ENCODE measurements at regions not wholly inside any gene's neighbourhood (a gene's known extent, or its start where the extent isn't known, plus 50 kb on each side); places are given as distances from the start of the nearest gene placed in this dataset.

DNA sequence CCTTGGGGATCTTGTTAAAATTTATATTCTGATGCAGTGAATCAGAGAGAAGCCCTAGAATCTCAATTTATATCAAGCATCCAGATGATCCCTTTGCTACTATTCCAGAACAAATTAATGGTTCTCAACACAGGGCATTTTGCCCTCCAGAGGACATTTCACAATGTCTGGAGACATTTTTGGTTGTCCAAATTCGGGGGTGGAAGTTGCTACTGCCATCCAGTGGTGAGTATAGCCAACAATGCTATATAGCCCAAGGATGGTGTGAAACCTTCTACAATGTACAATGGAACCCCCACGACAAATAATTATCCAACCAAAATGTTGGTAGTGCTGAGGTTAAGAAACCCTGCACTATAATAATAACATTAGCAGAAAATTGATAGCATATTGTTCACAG lies 2440.0 kb downstream of the PCDH7 start:
- no peak overlapping the region for H3K4me3 ChIP-seq (ENCODE audit: low read depth, low read length)
- H3K36me3 ChIP-seq (ENCODE audit: control insufficient read depth, insufficient read depth, low read length), result no peaks in the 10 kb centered on the region
- TF ChIP-seq, protein P1, sequence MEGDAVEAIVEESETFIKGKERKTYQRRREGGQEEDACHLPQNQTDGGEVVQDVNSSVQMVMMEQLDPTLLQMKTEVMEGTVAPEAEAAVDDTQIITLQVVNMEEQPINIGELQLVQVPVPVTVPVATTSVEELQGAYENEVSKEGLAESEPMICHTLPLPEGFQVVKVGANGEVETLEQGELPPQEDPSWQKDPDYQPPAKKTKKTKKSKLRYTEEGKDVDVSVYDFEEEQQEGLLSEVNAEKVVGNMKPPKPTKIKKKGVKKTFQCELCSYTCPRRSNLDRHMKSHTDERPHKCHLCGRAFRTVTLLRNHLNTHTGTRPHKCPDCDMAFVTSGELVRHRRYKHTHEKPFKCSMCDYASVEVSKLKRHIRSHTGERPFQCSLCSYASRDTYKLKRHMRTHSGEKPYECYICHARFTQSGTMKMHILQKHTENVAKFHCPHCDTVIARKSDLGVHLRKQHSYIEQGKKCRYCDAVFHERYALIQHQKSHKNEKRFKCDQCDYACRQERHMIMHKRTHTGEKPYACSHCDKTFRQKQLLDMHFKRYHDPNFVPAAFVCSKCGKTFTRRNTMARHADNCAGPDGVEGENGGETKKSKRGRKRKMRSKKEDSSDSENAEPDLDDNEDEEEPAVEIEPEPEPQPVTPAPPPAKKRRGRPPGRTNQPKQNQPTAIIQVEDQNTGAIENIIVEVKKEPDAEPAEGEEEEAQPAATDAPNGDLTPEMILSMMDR (IDR thresholded peaks at IDR 0.05; ENCODE audit: insufficient read depth, low read length, poor library complexity, severe bottlenecking), result peak; percentile 39
- DNase-seq (ENCODE audit: low read depth), result no peak
- H3K27me3 ChIP-seq (ENCODE audit: control insufficient read depth, insufficient read depth, low read length), result no peaks in the 10 kb centered on the region

DNA sequence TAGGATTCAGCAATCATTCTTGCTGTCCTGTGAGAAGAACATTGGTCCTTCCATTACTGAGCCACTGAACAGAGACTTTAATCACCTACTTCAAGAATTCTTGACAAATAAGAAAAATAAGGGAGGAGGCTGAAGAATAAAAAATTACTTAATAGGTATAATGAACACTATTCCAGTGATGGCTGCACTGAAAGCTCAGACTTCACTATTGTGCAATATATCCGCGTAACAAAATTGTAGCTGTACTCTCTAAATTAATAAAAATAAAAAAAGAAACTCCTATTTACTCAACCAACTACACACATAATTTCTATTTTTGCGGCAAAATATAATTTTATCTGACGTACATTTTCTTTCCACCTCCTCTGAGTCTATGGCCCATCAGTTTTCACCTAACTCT lies 2441.0 kb downstream of the PCDH7 start:
- Histone ChIP-seq H3K27me3 (ENCODE audit: control insufficient read depth, insufficient read depth, low read length) (no peaks in the 10 kb centered on the region), H3K4me3 (ENCODE audit: low read depth, low read length) (no peak overlapping the region), H3K36me3 (ENCODE audit: control insufficient read depth, insufficient read depth, low read length) (no peaks in the 10 kb centered on the region)
- TF ChIP-seq, protein P1 (IDR thresholded peaks at IDR 0.05; ENCODE audit: insufficient read depth, low read length, poor library complexity, severe bottlenecking), result no peak
- no peak for DNase-seq (ENCODE audit: low read depth)

GRCh38 chr4:33162122-33162521 lies 2442.0 kb downstream of the PCDH7 start:
- Histone ChIP-seq H3K36me3 (ENCODE audit: control insufficient read depth, insufficient read depth, low read length) (no peaks in the 10 kb centered on the region), H3K27me3 (ENCODE audit: control insufficient read depth, insufficient read depth, low read length) (no peaks in the 10 kb centered on the region), H3K4me3 (ENCODE audit: low read depth, low read length) (no peak overlapping the region)
- no peak for DNase-seq (ENCODE audit: low read depth)
- TF ChIP-seq, protein P1 (IDR thresholded peaks at IDR 0.05; ENCODE audit: insufficient read depth, low read length, poor library complexity, severe bottlenecking), result no peak

DNA sequence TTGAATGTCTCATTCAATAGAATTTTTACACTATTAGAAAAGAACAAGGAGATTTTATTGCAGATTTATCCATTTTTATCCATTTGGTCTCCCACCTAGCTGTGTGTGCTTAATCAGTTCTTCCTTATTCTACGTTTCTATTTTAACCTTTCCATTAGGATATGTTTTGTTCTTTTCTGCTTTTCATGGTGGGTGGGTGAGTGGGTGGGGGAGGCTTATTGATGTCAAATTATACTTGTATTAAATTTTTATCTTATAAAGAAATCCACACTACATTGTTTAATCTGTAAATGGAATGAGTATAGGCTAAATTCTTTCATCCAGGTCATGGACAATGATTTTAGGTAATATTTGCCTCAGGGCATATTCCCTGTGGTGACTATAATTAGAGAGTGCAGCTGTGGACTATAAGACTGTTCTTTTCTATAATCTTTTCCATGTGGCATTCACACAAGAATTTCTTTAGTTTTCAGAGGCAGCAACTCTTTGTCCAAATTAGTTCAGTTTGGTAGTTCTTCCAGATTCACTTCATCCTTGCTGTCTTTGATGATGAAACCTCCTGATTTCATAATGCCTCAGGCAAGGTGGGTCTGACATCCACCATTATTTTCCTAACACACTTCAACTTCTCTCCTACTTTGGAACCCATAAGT lies 2451.8 kb downstream of the PCDH7 start:
- H3K4me3 ChIP-seq (ENCODE audit: low read depth, low read length), result no peak overlapping the region
- H3K27me3 ChIP-seq (ENCODE audit: control insufficient read depth, insufficient read depth, low read length), result no peaks in the 10 kb centered on the region
- TF ChIP-seq, protein P1 (IDR thresholded peaks at IDR 0.05; ENCODE audit: insufficient read depth, low read length, poor library complexity, severe bottlenecking), result no peak
- no peaks in the 10 kb centered on the region for H3K36me3 ChIP-seq (ENCODE audit: control insufficient read depth, insufficient read depth, low read length)
- no peak for DNase-seq (ENCODE audit: low read depth)

DNA sequence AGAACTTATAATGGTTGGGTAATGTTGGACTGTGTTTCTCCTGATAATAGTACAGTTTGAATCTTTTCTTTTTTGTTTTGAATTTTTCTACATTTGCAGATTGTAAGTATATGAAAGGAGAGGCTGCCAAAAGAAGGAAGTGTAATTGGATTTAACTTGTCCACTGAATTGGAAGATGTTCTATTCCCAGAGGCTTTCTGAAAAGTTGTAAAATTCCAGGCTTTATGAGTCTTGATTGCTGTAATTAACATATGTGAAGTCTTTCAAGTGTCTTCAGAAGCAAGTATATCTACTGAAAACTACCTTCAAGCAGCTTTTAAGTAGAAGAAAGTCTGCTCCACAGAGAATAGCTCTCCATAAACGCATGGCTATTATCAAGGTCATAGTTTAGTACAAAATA lies 2456.4 kb downstream of the PCDH7 start:
- H3K4me3 ChIP-seq (ENCODE audit: low read depth, low read length), result no peak overlapping the region
- no peaks in the 10 kb centered on the region for H3K27me3 ChIP-seq (ENCODE audit: control insufficient read depth, insufficient read depth, low read length)
- H3K36me3 ChIP-seq (ENCODE audit: control insufficient read depth, insufficient read depth, low read length), result no peaks in the 10 kb centered on the region
- no peak for DNase-seq (ENCODE audit: low read depth)
- TF ChIP-seq, protein P1 (IDR thresholded peaks at IDR 0.05; ENCODE audit: insufficient read depth, low read length, poor library complexity, severe bottlenecking), result no peak

DNA sequence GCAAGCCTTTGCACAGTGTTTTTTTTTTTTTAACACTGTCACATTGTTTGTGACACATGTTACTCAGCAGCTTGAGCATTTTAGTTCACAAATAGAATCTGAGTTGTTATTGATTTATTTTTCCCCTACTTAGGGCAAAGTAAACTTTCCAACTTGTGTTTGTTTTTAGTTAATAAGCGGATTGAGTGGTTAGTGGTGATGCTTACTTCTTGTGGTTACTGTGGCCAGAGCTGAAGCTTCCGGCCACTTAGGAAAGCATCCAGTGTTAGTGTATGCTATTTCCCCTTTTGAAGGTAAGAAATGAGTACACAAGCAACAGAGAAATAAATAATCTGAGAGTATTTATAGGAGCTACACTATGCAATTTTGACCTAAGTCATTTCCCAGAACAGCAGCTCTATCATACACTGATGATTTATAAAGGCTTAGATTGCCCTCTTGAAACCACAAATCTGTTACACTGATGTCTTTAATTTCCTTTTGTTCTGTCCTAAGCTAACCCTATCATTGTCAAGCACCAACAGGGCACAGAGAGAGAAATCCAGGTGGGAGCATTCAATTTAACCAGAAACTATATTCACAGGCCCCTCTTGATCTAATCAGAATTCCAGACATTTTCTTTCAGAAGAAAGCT lies 2464.6 kb downstream of the PCDH7 start:
- Histone ChIP-seq H3K36me3 (ENCODE audit: control insufficient read depth, insufficient read depth, low read length) (no peaks in the 10 kb centered on the region), H3K27me3 (ENCODE audit: control insufficient read depth, insufficient read depth, low read length) (no peaks in the 10 kb centered on the region), H3K4me3 (ENCODE audit: low read depth, low read length) (no peak overlapping the region)
- DNase-seq (ENCODE audit: low read depth), result no peak
- TF ChIP-seq, protein P1 (IDR thresholded peaks at IDR 0.05; ENCODE audit: insufficient read depth, low read length, poor library complexity, severe bottlenecking), result no peak

Measured in kidney epithelial cell (primary cell).